ENCODE measurements at regions not wholly inside any gene's neighbourhood (a gene's known extent, or its start where the extent isn't known, plus 50 kb on each side); places are given as distances from the start of the nearest gene placed in this dataset.
"Not testable (repeated sequence)": the region's sequence is repeated elsewhere in the genome, so short reads cannot be mapped to it uniquely, and the experiment has no call there.

GRCh38 chr16:11413907-11414595 is 68.8 kb downstream of the RMI2 start:
- intact Hi-C loops (cut with micrococcal nuclease), result no loop called here
- DNase-seq, result no peak
- ATAC-seq, result no peak

- intact Hi-C loops (cut with micrococcal nuclease), result no loop called here
- no peak for ATAC-seq
- no peak for DNase-seq
Measured at GRCh38 chr16:11414815-11415775, 69.8 kb downstream of the RMI2 start.

GRCh38 chr16:11416228-11417001 is 71.2 kb downstream of the RMI2 start:
- ATAC-seq (no peak), DNase-seq (no peak)
- intact Hi-C loops (cut with micrococcal nuclease), result no loop called here

DNA sequence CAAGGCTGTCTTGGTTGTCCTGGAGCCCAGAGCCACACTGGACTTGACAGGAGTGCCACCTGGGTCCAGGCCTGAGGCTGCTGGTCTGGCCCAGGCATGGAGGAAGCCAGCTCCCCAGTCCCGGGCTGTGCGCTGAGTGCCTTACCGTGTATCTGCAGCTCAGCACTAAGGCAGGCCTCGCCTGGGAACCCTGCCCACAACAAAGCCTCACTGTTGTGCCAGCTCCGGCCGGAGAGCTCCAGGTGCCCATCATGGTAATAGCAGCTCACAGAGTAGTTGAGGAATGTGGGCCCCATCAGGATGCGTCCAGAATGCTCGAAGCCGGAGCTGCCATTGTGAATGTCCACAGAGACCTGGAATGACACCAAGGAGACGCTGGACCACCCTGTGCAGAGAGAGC is 72.2 kb downstream of the RMI2 start:
- peak; percentile 80 for DNase-seq
- ATAC-seq, result peak; percentile 95
- intact Hi-C loops (cut with micrococcal nuclease), result no loop called here

DNA sequence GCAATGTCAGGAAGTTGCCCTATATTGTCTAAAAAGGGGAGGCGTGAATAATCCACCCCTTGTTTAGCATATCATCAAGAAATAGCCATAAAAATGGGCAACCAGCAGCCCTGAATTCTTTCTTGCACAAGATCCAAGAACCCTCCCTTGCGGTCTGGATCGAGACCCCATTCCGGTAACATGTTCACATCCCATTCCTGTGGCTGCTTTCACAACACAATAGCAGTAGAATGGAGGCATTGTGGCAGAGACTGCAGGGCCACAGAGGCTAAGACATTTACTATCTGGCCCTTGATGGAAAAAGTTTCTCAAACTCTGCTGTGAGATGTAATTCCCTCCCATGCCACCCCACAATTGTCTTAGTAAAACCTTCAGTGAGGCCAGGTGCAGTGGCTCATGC is 73.2 kb downstream of the RMI2 start:
- DNase-seq (no peak), ATAC-seq (no peak)
- intact Hi-C loops (cut with micrococcal nuclease), result no loop called here

DNA sequence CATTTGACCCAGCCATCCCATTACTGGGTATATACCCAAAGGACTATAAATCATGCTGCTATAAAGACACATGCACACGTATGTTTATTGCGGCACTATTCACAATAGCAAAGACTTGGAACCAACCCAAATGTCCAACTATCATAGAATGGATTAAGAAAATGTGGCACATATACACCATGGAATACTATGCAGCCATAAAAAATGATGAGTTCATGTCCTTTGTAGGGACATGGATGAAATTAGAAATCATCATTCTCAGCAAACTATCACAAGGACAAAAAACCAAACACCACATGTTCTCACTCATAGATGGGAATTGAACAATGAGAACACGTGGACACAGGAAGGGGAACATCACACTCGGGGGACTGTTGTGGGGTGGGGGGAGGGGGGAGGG is 74.8 kb downstream of the RMI2 start:
- ATAC-seq; DNase-seq; intact Hi-C loops (cut with micrococcal nuclease): not testable (repeated sequence)

- DNase-seq (no peak), ATAC-seq (no peak)
- intact Hi-C loops (cut with micrococcal nuclease), result no loop called here
Measured at GRCh38 chr16:11420895-11421294, 75.6 kb downstream of the RMI2 start.

DNA sequence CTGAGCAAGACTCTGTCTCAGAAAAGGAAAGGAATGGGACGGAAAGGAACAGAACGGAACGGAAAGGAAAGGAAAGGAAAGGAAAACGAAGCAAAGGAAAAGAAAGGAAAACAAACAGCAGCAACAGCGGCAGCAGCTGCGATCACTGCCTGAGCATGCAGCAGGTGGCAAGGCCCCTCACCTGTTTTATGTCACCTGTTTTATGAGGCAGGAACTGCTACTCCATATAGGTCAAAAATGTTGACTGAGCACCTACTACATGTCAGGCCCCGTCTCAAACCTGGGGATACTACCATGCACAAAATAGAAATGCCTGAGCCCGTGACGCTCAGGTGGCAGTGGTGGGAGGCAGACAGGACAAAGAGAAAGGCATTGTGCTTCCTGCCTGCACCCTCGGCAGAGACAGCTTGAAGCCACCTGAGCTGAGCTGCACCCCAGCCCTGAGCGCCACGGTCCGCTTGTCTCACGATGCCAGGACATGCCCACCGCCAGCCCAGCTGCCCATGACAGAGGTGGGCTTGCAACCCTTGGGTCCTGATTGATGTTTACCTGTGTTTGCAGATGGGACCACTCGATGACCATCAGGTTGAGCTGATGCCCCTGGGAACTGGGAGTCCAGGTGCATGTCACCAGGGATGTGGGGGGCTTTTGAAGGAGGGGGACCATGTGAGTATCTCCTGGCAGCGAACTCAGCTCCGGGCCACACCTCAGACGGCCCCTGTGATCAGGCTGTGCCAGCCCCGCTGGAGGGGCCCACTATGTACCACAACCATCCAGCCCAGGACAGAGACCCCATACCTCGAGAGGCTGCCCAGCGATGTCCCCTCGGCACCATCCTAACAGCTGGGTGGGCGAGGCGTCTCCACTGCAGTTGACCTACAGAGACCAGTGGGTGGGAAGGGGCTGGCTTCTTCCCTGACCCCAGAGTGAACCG is 77.4 kb downstream of the RMI2 start:
- no peak for DNase-seq
- intact Hi-C loops (cut with micrococcal nuclease), result no loop called here
- ATAC-seq, result no peak

DNA sequence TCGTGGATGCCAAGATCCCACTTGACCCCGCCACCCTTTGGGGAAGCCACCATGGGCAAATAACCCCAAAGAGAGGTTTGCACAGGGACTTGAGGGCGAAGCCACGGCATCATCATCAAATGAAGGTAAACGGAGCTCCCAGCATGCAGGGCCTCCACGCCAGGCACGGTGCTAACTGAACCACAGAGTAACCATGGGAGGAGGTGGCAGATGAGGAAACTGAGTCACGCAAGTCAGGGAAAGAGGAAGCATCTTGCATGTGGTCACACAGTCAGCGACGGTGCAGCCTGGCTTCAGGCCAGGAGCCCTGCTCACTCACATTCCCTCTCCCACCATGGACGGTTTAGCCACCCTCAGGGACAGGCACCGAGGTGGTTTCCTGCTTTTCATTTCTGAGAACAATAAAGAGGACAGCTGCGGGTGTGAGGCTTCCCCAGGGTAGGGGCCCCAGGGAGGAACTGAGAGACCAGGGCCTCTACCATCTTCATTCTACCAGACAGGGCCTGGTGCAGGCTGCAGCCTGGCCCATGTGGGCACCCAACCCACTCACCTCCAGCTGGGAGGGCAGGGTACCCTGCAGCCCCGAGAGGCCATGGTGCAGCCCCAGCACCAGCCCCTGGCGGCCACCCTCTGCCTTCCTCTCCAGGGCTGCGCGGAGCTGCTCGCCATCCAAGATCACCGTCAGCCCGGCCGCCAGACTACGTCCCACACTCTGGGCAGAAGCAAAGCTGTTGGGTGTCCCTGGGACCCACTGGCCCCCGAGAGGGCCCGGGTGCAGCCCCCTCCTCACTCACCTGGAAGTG is 78.3 kb downstream of the RMI2 start:
- intact Hi-C loops (cut with micrococcal nuclease), result no loop called here
- DNase-seq (no peak), ATAC-seq (no peak)

GRCh38 chr16:11424118-11424460 is 78.8 kb downstream of the RMI2 start:
- ATAC-seq (no peak), DNase-seq (no peak)
- intact Hi-C loops (cut with micrococcal nuclease), result no loop called here

GRCh38 chr16:11425140-11425539 is 79.9 kb downstream of the RMI2 start:
- intact Hi-C loops (cut with micrococcal nuclease), result no loop called here
- ATAC-seq, result no peak
- no peak for DNase-seq

- DNase-seq (no peak), ATAC-seq (no peak)
- intact Hi-C loops (cut with micrococcal nuclease), result no loop called here
Measured at GRCh38 chr16:11428623-11428953, 83.3 kb downstream of the RMI2 start.

DNA sequence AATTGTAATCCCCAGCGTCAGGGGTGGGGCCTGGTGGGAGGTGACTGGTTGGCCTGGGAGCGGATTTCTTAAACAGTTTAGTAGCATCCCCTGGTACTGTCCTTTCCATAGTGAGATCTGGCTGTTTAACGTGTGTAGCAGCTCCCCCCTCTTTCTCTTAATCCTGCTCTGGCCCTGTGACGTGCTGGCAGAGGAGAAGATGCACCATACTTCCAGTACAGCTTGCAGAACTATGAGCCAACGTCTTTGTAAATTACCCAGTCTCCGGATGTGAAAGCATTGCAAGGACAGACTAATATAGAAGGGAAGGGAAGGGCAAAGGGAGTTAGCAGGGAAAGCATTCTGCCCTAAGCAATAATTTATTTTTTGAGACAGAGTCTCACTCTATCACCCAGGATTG is 83.9 kb downstream of the RMI2 start:
- no peak for ATAC-seq
- intact Hi-C loops (cut with micrococcal nuclease), result no loop called here
- DNase-seq, result no peak

DNA sequence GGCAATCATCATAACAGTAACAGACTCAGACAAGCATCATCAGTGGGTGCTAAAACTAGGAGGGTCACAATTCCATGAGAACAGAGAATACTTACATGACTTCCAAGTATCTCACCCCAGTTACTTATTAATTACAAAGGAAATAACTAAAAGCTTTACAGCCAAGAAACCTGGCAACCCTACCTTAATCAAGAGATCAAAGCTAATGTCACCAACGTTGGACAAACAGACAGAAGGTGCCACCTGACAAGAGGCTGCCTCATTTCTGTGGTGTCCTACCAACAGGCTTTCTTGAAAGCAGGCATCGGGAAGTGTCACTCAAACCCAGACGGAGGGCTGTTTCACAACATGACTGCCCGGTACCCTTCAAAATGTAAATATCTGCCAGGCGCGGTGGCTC is 84.6 kb downstream of the RMI2 start:
- DNase-seq (no peak), ATAC-seq (no peak)
- intact Hi-C loops (cut with micrococcal nuclease), result no loop called here

GRCh38 chr16:11430601-11431317 is 85.5 kb downstream of the RMI2 start:
- intact Hi-C loops (cut with micrococcal nuclease), result no loop called here
- ATAC-seq, result no peak
- DNase-seq, result no peak

- DNase-seq (no peak), ATAC-seq (no peak)
- intact Hi-C loops (cut with micrococcal nuclease), result no loop called here
Measured at GRCh38 chr16:11431915-11432465, 86.7 kb downstream of the RMI2 start.

GRCh38 chr16:11432856-11433395 is 87.7 kb downstream of the RMI2 start:
- intact Hi-C loops (cut with micrococcal nuclease), result no loop called here
- no peak for DNase-seq
- ATAC-seq, result no peak

All from left ventricle myocardium superior (tissue), 1 donor.